ENCODE measurements at regions not wholly inside any gene's neighbourhood (a gene's known extent, or its start where the extent isn't known, plus 50 kb on each side); places are given as distances from the start of the nearest gene placed in this dataset.
"Not testable (repeated sequence)": the region's sequence is repeated elsewhere in the genome, so short reads cannot be mapped to it uniquely, and the experiment has no call there.

GRCh38 chr9:75197561-75197960, 109.2 kb downstream of the OSTF1 start:
- in situ Hi-C loops (cut with HindIII; ENCODE audit: low sequenced_read_pairs) = no loop called here
- peak; percentile 35 for DNase-seq (ENCODE audit: low read depth, low spot score)
- H3K4me3 ChIP-seq (ENCODE audit: low read depth, low read length) = no peak overlapping the region
- TF ChIP-seq CTCF (IDR thresholded peaks at IDR 0.05; ENCODE audit: low read depth, low read length) = no peak

- in situ Hi-C loops (cut with HindIII; ENCODE audit: low sequenced_read_pairs) = no loop called here
- DNase-seq (ENCODE audit: low read depth, low spot score) = no peak
- H3K4me3 ChIP-seq (ENCODE audit: low read depth, low read length) = no peak overlapping the region
- peak; percentile 9 for TF ChIP-seq CTCF (IDR thresholded peaks at IDR 0.05; ENCODE audit: low read depth, low read length)
Measured at GRCh38 chr9:75198436-75198835, 110.1 kb downstream of the OSTF1 start.

GRCh38 chr9:75200892-75201470, 112.7 kb downstream of the OSTF1 start:
- no peak overlapping the region for H3K4me3 ChIP-seq (ENCODE audit: low read depth, low read length)
- DNase-seq (ENCODE audit: low read depth, low spot score) = peak; percentile 61
- peak; percentile 50 for TF ChIP-seq CTCF (IDR thresholded peaks at IDR 0.05; ENCODE audit: low read depth, low read length)
- in situ Hi-C loops (cut with HindIII; ENCODE audit: low sequenced_read_pairs) = no loop called here

- no peak for TF ChIP-seq CTCF (IDR thresholded peaks at IDR 0.05; ENCODE audit: low read depth, low read length)
- H3K4me3 ChIP-seq (ENCODE audit: low read depth, low read length) = no peak overlapping the region
- in situ Hi-C loops (cut with HindIII; ENCODE audit: low sequenced_read_pairs) = no loop called here
- no peak for DNase-seq (ENCODE audit: low read depth, low spot score)
Measured at GRCh38 chr9:75201480-75202209, 113.3 kb downstream of the OSTF1 start.

GRCh38 chr9:75207997-75208396, 119.7 kb downstream of the OSTF1 start:
- H3K4me3 ChIP-seq (ENCODE audit: low read depth, low read length); DNase-seq (ENCODE audit: low read depth, low spot score); in situ Hi-C loops (cut with HindIII; ENCODE audit: low sequenced_read_pairs): not testable (repeated sequence)

- in situ Hi-C loops (cut with HindIII; ENCODE audit: low sequenced_read_pairs) = no loop called here
- no peak for TF ChIP-seq CTCF (IDR thresholded peaks at IDR 0.05; ENCODE audit: low read depth, low read length)
- no peak overlapping the region for H3K4me3 ChIP-seq (ENCODE audit: low read depth, low read length)
- no peak for DNase-seq (ENCODE audit: low read depth, low spot score)
Measured at GRCh38 chr9:75210215-75210614, 121.9 kb downstream of the OSTF1 start.

- no peak for TF ChIP-seq CTCF (IDR thresholded peaks at IDR 0.05; ENCODE audit: low read depth, low read length)
- DNase-seq (ENCODE audit: low read depth, low spot score) = no peak
- in situ Hi-C loops (cut with HindIII; ENCODE audit: low sequenced_read_pairs) = no loop called here
Measured at GRCh38 chr9:75213765-75214164, 125.5 kb downstream of the OSTF1 start.

More at GRCh38 chr9:75213765-75214164, 125.5 kb downstream of the OSTF1 start:
- H3K4me3 ChIP-seq (ENCODE audit: low read depth, low read length) = no peak overlapping the region
